OCI-LY3 (cell line): ENCODE measurements at regions not wholly inside any gene's neighbourhood (a gene's known extent, or its start where the extent isn't known, plus 50 kb on each side); places are given as distances from the start of the nearest gene placed in this dataset.

Source experiments
- H2AFZ ChIP-seq: fragments of 200-600, 300-600 bp; shearing (Covaris generic); 2 replicates; pipeline ENCODE4 v1.6.0; 2014; ENCODE audit warnings: antibody characterized with exemption, low read depth, low read length
- H3K27ac ChIP-seq: fragments of 200-600, 300-600 bp; sonication (generic); 2 replicates; pipeline ENCODE4 v1.5.1; 2014; ENCODE audit warnings: mild to moderate bottlenecking, low read length, moderate library complexity, mixed read lengths
- H3K27me3 ChIP-seq: fragments of 200-600, 300-600 bp; sonication (generic); 2 replicates; pipeline ENCODE4 v1.6.1; 2014; ENCODE audit warnings: low read depth, low read length, mixed read lengths
- H3K36me3 ChIP-seq: fragments of 200-600, 300-600 bp; sonication (generic); replicated peaks from 2 replicates; pipeline ENCODE3; 2014; ENCODE audit warnings: low read depth, low read length, mixed read lengths
- H3K4me1 ChIP-seq: fragments of 300-600, 200-600 bp; sonication (generic); 2 replicates; pipeline ENCODE4 v1.6.1; 2014; ENCODE audit warnings: low read length, mixed read lengths
- H3K4me2 ChIP-seq: fragments of 200-600, 300-600 bp; sonication (generic); 2 replicates; pipeline ENCODE4 v1.6.1; 2014; ENCODE audit warnings: low read length, mixed read lengths
- H3K4me3 ChIP-seq: fragments of 300-600, 200-600 bp; sonication (generic); 2 replicates; pipeline ENCODE4 v1.5.1; 2014; ENCODE audit warnings: antibody characterized with exemption, mild to moderate bottlenecking, low read length, moderate library complexity
- H3K79me2 ChIP-seq: fragments of 300-600, 200-600 bp; shearing (Covaris generic); 2 replicates; pipeline ENCODE4 v1.6.1; 2014; ENCODE audit warnings: mild to moderate bottlenecking, low read length, mixed read lengths
- H3K9ac ChIP-seq: fragments of 300-600, 200-600 bp; shearing (Covaris generic); 2 replicates; pipeline ENCODE4 v1.6.0; 2014; ENCODE audit warnings: mild to moderate bottlenecking, low read length, moderate library complexity
- H3K9me3 ChIP-seq: fragments of 200-600, 300-600 bp; shearing (Covaris generic); 2 replicates; pipeline ENCODE4 v1.6.1; 2014; ENCODE audit warnings: low read length, mixed read lengths; ENCODE audit not compliant: insufficient read depth
- H4K20me1 ChIP-seq: fragments of 200-600, 300-600 bp; sonication (generic); 2 replicates; pipeline ENCODE4 v1.6.1; 2016; ENCODE audit warnings: low read length, mixed read lengths; ENCODE audit not compliant: insufficient read depth
- EZH2phosphoT487 ChIP-seq: fragments of 200-600 bp; shearing (Covaris generic); IDR thresholded peaks from 2 replicates; pipeline ENCODE4 v1.6.1; 2018; ENCODE audit warnings: antibody characterized with exemption, mixed run types, low read depth
- TF ChIP-seq, protein P1 (sequence below): fragments of 200-600, 300-600 bp; sonication (generic); IDR thresholded peaks from 2 replicates; pipeline ENCODE4 v1.5.1; 2014; ENCODE audit warnings: antibody characterized with exemption, low read length, low read depth

GRCh38 chrX:13433298-13433605, 113.4 kb upstream of the ATXN3L start:
- no peak overlapping the region for H3K4me2 ChIP-seq
- TF ChIP-seq, protein P1, sequence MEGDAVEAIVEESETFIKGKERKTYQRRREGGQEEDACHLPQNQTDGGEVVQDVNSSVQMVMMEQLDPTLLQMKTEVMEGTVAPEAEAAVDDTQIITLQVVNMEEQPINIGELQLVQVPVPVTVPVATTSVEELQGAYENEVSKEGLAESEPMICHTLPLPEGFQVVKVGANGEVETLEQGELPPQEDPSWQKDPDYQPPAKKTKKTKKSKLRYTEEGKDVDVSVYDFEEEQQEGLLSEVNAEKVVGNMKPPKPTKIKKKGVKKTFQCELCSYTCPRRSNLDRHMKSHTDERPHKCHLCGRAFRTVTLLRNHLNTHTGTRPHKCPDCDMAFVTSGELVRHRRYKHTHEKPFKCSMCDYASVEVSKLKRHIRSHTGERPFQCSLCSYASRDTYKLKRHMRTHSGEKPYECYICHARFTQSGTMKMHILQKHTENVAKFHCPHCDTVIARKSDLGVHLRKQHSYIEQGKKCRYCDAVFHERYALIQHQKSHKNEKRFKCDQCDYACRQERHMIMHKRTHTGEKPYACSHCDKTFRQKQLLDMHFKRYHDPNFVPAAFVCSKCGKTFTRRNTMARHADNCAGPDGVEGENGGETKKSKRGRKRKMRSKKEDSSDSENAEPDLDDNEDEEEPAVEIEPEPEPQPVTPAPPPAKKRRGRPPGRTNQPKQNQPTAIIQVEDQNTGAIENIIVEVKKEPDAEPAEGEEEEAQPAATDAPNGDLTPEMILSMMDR = no peak
- no peak for TF ChIP-seq EZH2phosphoT487
- H2AFZ ChIP-seq = no peak overlapping the region
- H4K20me1 ChIP-seq = no peaks in the 10 kb centered on the region
- no peaks in the 10 kb centered on the region for H3K9me3 ChIP-seq
- H3K27ac ChIP-seq = no peak overlapping the region
- H3K9ac ChIP-seq = no peak overlapping the region
- no peak overlapping the region for H3K4me3 ChIP-seq
- no peaks in the 10 kb centered on the region for H3K4me1 ChIP-seq
- no peaks in the 10 kb centered on the region for H3K79me2 ChIP-seq
- H3K36me3 ChIP-seq = no peaks in the 10 kb centered on the region
- no peaks in the 10 kb centered on the region for H3K27me3 ChIP-seq

GRCh38 chrX:13432414-13433297, 112.8 kb upstream of the ATXN3L start:
- no peak overlapping the region for H3K4me2 ChIP-seq

DNA sequence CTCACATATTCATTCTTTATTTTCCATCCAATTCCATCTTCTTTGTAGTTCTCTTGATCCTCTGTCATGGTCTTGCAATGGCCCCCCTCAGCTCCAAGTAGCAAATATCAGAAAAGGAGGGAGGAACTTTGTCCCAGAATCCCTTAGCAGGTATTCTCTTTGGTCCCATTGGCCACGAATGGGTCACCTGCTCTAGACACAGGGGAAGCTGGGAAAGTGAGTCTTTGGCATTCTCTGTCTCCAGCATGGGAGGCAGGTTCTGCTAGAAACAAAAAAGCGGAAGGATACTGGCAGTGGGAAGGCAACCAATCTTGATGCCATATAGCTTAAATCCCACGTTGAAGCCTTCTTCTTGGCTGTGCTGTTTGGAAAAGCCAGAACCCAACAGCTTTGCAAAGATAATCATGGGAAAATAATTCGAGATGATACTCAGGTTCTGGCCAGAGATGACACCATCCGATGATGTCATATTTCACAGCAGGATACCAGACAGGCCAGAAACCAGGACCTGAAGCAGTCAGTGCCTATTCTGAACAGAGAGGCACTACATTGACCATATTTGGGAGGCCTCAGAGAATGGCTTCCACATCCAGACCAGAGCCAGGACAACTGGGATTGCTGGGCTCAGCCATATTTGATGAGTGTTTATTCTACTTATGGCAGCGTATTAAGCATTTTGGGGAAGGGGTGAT, 110.4 kb upstream of the ATXN3L start:
- Histone ChIP-seq H3K9me3 (no peaks in the 10 kb centered on the region), H3K79me2 (no peaks in the 10 kb centered on the region), H3K27me3 (no peaks in the 10 kb centered on the region), H3K4me1 (no peaks in the 10 kb centered on the region), H3K4me3 (no peak overlapping the region), H3K9ac (no peak overlapping the region), H3K27ac (no peak overlapping the region), H3K4me2 (no peak overlapping the region), H2AFZ (no peak overlapping the region), H4K20me1 (no peaks in the 10 kb centered on the region), H3K36me3 (no peaks in the 10 kb centered on the region)
- TF ChIP-seq EZH2phosphoT487 = no peak
- TF ChIP-seq, protein P1 = no peak

More at GRCh38 chrX:13432414-13433297, 112.8 kb upstream of the ATXN3L start:
- H3K27ac ChIP-seq = no peak overlapping the region
- H3K4me3 ChIP-seq = no peak overlapping the region
- no peak overlapping the region for H3K9ac ChIP-seq
- H3K9me3 ChIP-seq = no peaks in the 10 kb centered on the region
- no peaks in the 10 kb centered on the region for H3K27me3 ChIP-seq
- H3K79me2 ChIP-seq = no peaks in the 10 kb centered on the region
- no peaks in the 10 kb centered on the region for H4K20me1 ChIP-seq
- H3K36me3 ChIP-seq = no peaks in the 10 kb centered on the region
- no peak for TF ChIP-seq EZH2phosphoT487
- TF ChIP-seq, protein P1 = no peak
- H3K4me1 ChIP-seq = no peaks in the 10 kb centered on the region
- no peak overlapping the region for H2AFZ ChIP-seq

GRCh38 chrX:13428053-13428786, 108.4 kb upstream of the ATXN3L start:
- Histone ChIP-seq H3K9ac (no peak overlapping the region), H3K9me3 (no peaks in the 10 kb centered on the region), H4K20me1 (no peaks in the 10 kb centered on the region), H3K27ac (no peak overlapping the region), H3K4me2 (no peak overlapping the region), H3K4me3 (no peak overlapping the region), H3K4me1 (no peaks in the 10 kb centered on the region), H3K36me3 (no peaks in the 10 kb centered on the region), H3K27me3 (no peaks in the 10 kb centered on the region), H3K79me2 (no peaks in the 10 kb centered on the region), H2AFZ (no peak overlapping the region)
- TF ChIP-seq, protein P1 = no peak
- no peak for TF ChIP-seq EZH2phosphoT487
